A673 (cell line): ENCODE measurements at regions not wholly inside any gene's neighbourhood (a gene's known extent, or its start where the extent isn't known, plus 50 kb on each side); places are given as distances from the start of the nearest gene placed in this dataset.

Experiments
- CTCF ChIP-seq: fragments of 300-800, 200-600 bp; sonication (generic); conservative IDR thresholded peaks from 2 replicates; pipeline ENCODE4 v1.5.1; 2017; ENCODE audit warnings: low read depth, mild to moderate bottlenecking, antibody characterized with exemption, low read length, moderate library complexity, mixed read lengths
- EZH2 ChIP-seq: fragments of 200-600 bp; sonication (generic); IDR thresholded peaks from 2 replicates; pipeline ENCODE4 v1.6.1; 2017; ENCODE audit warnings: borderline replicate concordance, low read depth, mild to moderate bottlenecking, mixed read lengths, antibody characterized with exemption, low read length; ENCODE audit not compliant: poor library complexity, severe bottlenecking

DNA sequence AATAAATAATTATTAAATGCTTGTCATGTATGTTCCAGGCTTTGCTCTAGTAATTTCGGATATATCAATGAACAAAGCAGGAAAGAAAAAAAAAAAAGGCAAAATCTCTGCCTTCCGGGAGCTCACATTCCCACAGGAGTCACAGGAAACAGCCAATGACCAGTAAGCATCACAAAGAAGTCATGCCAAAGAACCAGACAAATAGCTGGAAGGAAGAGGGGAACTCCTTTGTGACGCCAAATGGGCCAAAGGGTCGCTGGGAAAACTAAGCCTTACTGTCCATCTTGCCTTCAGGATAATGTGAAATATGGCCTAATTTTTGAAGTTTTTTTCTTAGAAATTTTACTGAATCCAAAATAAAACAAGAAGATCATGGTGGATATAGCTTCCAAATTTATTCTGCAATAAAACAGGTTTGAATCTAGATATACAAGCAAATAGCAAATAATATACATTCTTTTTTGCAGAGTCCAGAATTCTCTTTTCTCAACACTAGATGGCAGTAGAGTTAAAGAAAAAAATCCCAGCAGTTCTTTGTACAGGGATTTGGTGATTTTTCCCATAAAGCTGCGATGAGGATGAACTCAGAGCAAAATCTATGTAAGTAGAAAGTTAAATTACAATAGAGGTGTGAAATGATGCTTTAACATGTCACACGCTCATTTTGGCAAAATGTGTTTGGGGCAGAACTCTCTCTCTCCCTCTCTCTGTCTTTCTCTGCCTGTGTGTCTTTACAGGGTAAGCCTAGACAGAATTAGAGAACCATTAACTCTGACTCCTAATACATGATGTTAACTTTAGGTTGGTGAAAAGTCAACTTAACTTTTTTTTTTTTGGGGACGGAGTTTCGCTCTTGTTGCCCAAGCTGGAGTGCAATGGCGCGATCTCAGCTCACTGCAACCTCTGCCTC lies 60.0 kb upstream of the TUT7 start:
- peak; percentile 81 for TF ChIP-seq CTCF
- no peak for TF ChIP-seq EZH2
